Tibial nerve (tissue), 4 donors: ENCODE measurements at regions not wholly inside any gene's neighbourhood (a gene's known extent, or its start where the extent isn't known, plus 50 kb on each side); places are given as distances from the start of the nearest gene placed in this dataset.

Experiments
- DNase-seq, 2 donors: peaks; one replicate each; pipeline ENCODE4 v3.0.0-alpha.2; 2019; ENCODE audit warnings: low spot score in 2 of 2
- H3K27ac ChIP-seq, 4 donors: fragments of 200-600 bp; sonication (generic) in 3 of 4; one replicate each; pipeline ENCODE4 v1.5.1; 2017 to 2019; ENCODE audit warnings: mild to moderate bottlenecking in 1 of 4
- H3K27me3 ChIP-seq, 2 donors: fragments of 200-600 bp; sonication (generic) in 1 of 2; one replicate each; pipeline versions ENCODE4 v1.5.1 to v1.6.0; 2017 to 2019
- H3K36me3 ChIP-seq, 3 donors: fragments of 200-600 bp; sonication (generic); one replicate each; pipeline ENCODE4 v1.5.1; 2018 to 2019
- H3K4me1 ChIP-seq, 4 donors: fragments of 200-600 bp; sonication (generic) in 3 of 4; one replicate each; pipeline ENCODE4 v1.5.1; 2017 to 2019
- H3K4me3 ChIP-seq, 4 donors: fragments of 200-600 bp; sonication (generic) in 3 of 4; one replicate each; pipeline ENCODE4 v1.5.1; 2017 to 2019; ENCODE audit warnings: mild to moderate bottlenecking in 1 of 4, moderate library complexity in 1 of 4
- H3K9me3 ChIP-seq, 4 donors: fragments of 200-600 bp; sonication (generic) in 3 of 4; one replicate each; pipeline ENCODE4 v1.5.1; 2017 to 2019
- CTCF ChIP-seq, 5 experiments: fragments of 200-600 bp in 3 of 5; fragments of 450-650 bp in 2 of 5; sonication (generic) in 3 of 5; IDR thresholded peaks; one replicate each; pipeline ENCODE4 v1.5.1; 2016 to 2019; ENCODE audit warnings: antibody characterized with exemption in 5 of 5, mild to moderate bottlenecking in 3 of 5, moderate library complexity in 2 of 5
- EP300 ChIP-seq, 2 donors: sonication (generic); formaldehyde crosslinking; IDR thresholded peaks; one replicate each; pipeline ENCODE4 v1.6.1; 2017; ENCODE audit warnings: antibody characterized with exemption in 2 of 2, mild to moderate bottlenecking in 1 of 2
- POLR2A ChIP-seq, 2 donors: fragments of 450-650 bp; IDR thresholded peaks; one replicate each; pipeline ENCODE4 v1.6.1; 2017; ENCODE audit warnings: antibody characterized with exemption in 2 of 2, mild to moderate bottlenecking in 2 of 2, moderate library complexity in 2 of 2
- WGBS, 2 donors: methylation state at CpG; one replicate each; pipeline ENCODE4 v1.1.5; 2018; 5-methylcytosine and 5-hydroxymethylcytosine counted together

GRCh38 chr1:5473268-5473667, 519.0 kb downstream of the NPHP4 start:
- Histone ChIP-seq H3K27me3 (no peaks in the 10 kb centered on the region), H3K9me3 (no peaks in the 10 kb centered on the region), H3K4me1 (peaks cover 0 to 4% (median 0%) of the 10 kb centered on the region in 4 donors), H3K27ac (no peak overlapping the region), H3K36me3 (no peaks in the 10 kb centered on the region), H3K4me3 (no peak overlapping the region)
- DNase-seq: no peak
- 90 to 94% methylated on average over 10 to 12 of the region's 12 CpGs for WGBS, 2 donors
- TF ChIP-seq POLR2A (IDR thresholded peaks at IDR 0.05) (no peak), CTCF (IDR thresholded peaks at IDR 0.05) (no peak), EP300 (IDR thresholded peaks at IDR 0.05) (no peak)

GRCh38 chr1:5466487-5466886, 525.7 kb downstream of the NPHP4 start:
- no peaks in the 10 kb centered on the region for H3K27me3 ChIP-seq
- H3K4me3 ChIP-seq: no peak overlapping the region
- H3K9me3 ChIP-seq: peaks cover 0 to 31% (median 0%) of the 10 kb centered on the region in 4 donors
- H3K36me3 ChIP-seq: no peaks in the 10 kb centered on the region
- no peak overlapping the region for H3K27ac ChIP-seq
- no peaks in the 10 kb centered on the region for H3K4me1 ChIP-seq
- TF ChIP-seq CTCF (IDR thresholded peaks at IDR 0.05): no peak
- no peak for TF ChIP-seq POLR2A (IDR thresholded peaks at IDR 0.05)
- no peak for TF ChIP-seq EP300 (IDR thresholded peaks at IDR 0.05)
- WGBS, 2 donors: 54 to 68% methylated on average over 3 of the region's 3 CpGs
- no peak for DNase-seq

- 69 to 72% methylated on average over 7 of the region's 7 CpGs for WGBS, 2 donors
These were observed 526.9 kb downstream of the NPHP4 start for GRCh38 chr1:5465281-5465711.

GRCh38 chr1:5464366-5464765, 527.9 kb downstream of the NPHP4 start:
- Histone ChIP-seq H3K27me3 (no peaks in the 10 kb centered on the region), H3K27ac (no peak overlapping the region), H3K36me3 (no peaks in the 10 kb centered on the region), H3K9me3 (peaks cover 0 to 38% (median 0%) of the 10 kb centered on the region in 4 donors), H3K4me1 (no peaks in the 10 kb centered on the region), H3K4me3 (no peak overlapping the region)
- DNase-seq: no peak
- 72 to 78% methylated on average over 11 of the region's 11 CpGs for WGBS, 2 donors
- no peak for TF ChIP-seq CTCF (IDR thresholded peaks at IDR 0.05)
- TF ChIP-seq EP300 (IDR thresholded peaks at IDR 0.05): no peak
- no peak for TF ChIP-seq POLR2A (IDR thresholded peaks at IDR 0.05)

More at GRCh38 chr1:5465281-5465711, 526.9 kb downstream of the NPHP4 start:
- TF ChIP-seq POLR2A (IDR thresholded peaks at IDR 0.05) (no peak), CTCF (IDR thresholded peaks at IDR 0.05) (no peak), EP300 (IDR thresholded peaks at IDR 0.05) (no peak)
- Histone ChIP-seq H3K4me1 (no peaks in the 10 kb centered on the region), H3K9me3 (peaks cover 0 to 38% (median 0%) of the 10 kb centered on the region in 4 donors), H3K4me3 (no peak overlapping the region), H3K27me3 (no peaks in the 10 kb centered on the region), H3K36me3 (no peaks in the 10 kb centered on the region), H3K27ac (no peak overlapping the region)
- DNase-seq: no peak

- no peak for DNase-seq
- Histone ChIP-seq H3K27me3 (no peaks in the 10 kb centered on the region), H3K9me3 (peaks cover 0 to 34% (median 0%) of the 10 kb centered on the region in 4 donors), H3K4me1 (no peaks in the 10 kb centered on the region), H3K36me3 (no peaks in the 10 kb centered on the region), H3K27ac (no peak overlapping the region), H3K4me3 (no peak overlapping the region)
- TF ChIP-seq POLR2A (IDR thresholded peaks at IDR 0.05): no peak
- no peak for TF ChIP-seq CTCF (IDR thresholded peaks at IDR 0.05)
- TF ChIP-seq EP300 (IDR thresholded peaks at IDR 0.05): no peak
- WGBS, 2 donors: 75 to 89% methylated on average over 5 of the region's 5 CpGs
These were observed 531.3 kb downstream of the NPHP4 start for GRCh38 chr1:5460974-5461373.
